ENCODE measurements at regions not wholly inside any gene's neighbourhood (a gene's known extent, or its start where the extent isn't known, plus 50 kb on each side); places are given as distances from the start of the nearest gene placed in this dataset.
A peak's percentile ranks its signal among the peaks of the same experiment; 100 is the strongest.

DNA sequence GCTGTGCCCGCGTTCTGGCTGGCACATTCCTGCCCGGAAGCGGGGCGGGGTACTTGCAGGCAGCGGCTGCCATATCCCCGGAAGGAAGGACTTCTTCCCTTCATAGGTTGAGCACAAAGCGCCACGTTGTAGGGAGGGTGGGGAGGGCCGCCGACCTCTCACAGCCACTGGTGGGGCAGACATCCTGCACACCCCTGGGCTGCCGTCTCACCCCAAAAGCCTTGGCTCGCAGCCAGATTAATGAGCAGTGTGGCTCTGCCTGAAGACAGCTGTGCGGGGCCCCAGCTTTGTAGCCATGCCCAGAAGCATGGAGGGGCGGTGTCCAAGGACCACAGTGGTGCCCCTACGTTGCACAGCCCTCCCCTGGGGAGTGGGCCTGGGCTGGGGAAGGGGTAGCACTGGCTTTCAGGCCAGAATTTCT, 54.3 kb upstream of the DPYSL4 start:
- intact Hi-C loops (cut with DNase I; ENCODE audit: low total_unique reads), result no loop called here
- Histone ChIP-seq H3K27ac (no peak overlapping the region), H3K4me3 (peak overlapping the region in 2 of 3 donors; percentile 26 to 48), H3K9me3 (no peaks in the 10 kb centered on the region), H3K27me3 (no peaks in the 10 kb centered on the region), H3K4me1 (no peaks in the 10 kb centered on the region), H3K36me3 (no peaks in the 10 kb centered on the region)
- no peak for DNase-seq (ENCODE audit: low spot score in 2 of 2)
- TF ChIP-seq POLR2A (IDR thresholded peaks at IDR 0.05) (no peak), POLR2AphosphoS5 (IDR thresholded peaks at IDR 0.05) (no peak)
- TF ChIP-seq, protein P1, sequence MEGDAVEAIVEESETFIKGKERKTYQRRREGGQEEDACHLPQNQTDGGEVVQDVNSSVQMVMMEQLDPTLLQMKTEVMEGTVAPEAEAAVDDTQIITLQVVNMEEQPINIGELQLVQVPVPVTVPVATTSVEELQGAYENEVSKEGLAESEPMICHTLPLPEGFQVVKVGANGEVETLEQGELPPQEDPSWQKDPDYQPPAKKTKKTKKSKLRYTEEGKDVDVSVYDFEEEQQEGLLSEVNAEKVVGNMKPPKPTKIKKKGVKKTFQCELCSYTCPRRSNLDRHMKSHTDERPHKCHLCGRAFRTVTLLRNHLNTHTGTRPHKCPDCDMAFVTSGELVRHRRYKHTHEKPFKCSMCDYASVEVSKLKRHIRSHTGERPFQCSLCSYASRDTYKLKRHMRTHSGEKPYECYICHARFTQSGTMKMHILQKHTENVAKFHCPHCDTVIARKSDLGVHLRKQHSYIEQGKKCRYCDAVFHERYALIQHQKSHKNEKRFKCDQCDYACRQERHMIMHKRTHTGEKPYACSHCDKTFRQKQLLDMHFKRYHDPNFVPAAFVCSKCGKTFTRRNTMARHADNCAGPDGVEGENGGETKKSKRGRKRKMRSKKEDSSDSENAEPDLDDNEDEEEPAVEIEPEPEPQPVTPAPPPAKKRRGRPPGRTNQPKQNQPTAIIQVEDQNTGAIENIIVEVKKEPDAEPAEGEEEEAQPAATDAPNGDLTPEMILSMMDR (IDR thresholded peaks at IDR 0.05), result no peak

DNA sequence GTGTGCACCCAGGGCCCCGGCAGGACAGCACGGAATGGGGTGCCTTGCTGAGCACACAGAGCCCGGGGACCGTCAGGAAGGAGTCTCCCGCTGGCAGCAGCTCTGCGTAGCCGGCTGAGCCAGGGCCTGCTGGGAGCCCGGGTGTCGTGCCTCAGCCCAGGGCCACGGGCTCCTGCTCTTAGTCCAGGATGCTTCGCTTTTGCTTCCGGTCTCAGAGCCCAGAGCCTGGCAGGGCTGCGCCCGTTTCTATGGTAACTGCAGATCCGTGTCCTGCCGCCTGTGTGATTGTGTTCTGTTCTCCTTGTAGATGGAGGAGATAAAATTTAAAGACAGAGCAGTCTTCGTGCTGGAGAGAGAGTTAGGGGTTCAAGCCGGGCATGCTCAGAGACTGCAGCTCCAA, 53.7 kb upstream of the DPYSL4 start:
- H3K4me1 ChIP-seq, result no peaks in the 10 kb centered on the region
- TF ChIP-seq POLR2AphosphoS5 (IDR thresholded peaks at IDR 0.05), result no peak
- TF ChIP-seq, protein P1 (IDR thresholded peaks at IDR 0.05), result no peak
- H3K36me3 ChIP-seq, result no peaks in the 10 kb centered on the region
- no peak overlapping the region for H3K4me3 ChIP-seq
- no peak overlapping the region for H3K27ac ChIP-seq
- no peaks in the 10 kb centered on the region for H3K9me3 ChIP-seq
- no peaks in the 10 kb centered on the region for H3K27me3 ChIP-seq
- intact Hi-C loops (cut with DNase I; ENCODE audit: low total_unique reads), result no loop called here
- no peak for DNase-seq (ENCODE audit: low spot score in 2 of 2)

DNA sequence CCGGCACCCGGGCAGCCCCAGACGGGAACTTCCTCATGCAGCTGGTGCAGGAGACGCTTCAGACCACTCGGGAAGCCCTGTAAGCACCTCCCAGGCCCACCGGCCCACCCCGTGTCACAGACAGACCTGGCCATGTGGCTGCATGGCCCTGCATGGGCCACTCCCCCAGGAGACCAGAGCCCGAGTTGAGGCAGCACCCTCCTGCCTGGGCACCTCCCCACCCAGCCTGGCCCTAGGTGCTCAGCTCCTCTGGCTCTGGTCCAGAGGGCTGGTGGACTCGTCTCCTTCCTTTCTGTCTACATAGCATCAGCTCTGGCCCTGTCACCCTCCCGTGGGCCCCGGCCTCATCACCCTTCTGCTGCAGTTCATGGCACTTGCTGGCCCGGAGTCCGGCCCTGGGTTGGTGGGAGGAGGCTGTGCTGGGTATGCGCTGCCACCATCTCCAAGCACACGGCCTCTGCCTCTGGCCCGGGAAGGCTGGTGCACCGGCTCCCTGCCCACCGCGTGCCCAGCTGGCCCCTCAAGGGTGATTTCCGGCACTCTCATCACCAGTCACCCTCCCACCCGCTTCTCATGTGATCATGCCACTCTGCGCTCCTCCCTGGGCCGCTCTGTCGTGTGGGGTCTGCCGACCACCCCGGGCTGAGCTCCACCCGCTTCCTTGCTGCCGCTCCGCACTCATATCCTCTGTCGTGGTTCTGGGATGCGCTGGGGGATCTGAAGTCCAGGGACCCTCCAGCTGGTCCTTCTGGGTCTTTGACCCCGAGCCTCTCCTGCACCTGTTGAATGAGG, 53.1 kb upstream of the DPYSL4 start:
- TF ChIP-seq POLR2AphosphoS5 (IDR thresholded peaks at IDR 0.05) (no peak), POLR2A (IDR thresholded peaks at IDR 0.05) (no peak)
- TF ChIP-seq, protein P1 (IDR thresholded peaks at IDR 0.05), result no peak
- Histone ChIP-seq H3K4me1 (no peaks in the 10 kb centered on the region), H3K27ac (no peak overlapping the region), H3K9me3 (no peaks in the 10 kb centered on the region), H3K4me3 (no peak overlapping the region), H3K36me3 (no peaks in the 10 kb centered on the region), H3K27me3 (no peaks in the 10 kb centered on the region)
- DNase-seq (ENCODE audit: low spot score in 2 of 2), result no peak
- intact Hi-C loops (cut with DNase I; ENCODE audit: low total_unique reads), result no loop called here

DNA sequence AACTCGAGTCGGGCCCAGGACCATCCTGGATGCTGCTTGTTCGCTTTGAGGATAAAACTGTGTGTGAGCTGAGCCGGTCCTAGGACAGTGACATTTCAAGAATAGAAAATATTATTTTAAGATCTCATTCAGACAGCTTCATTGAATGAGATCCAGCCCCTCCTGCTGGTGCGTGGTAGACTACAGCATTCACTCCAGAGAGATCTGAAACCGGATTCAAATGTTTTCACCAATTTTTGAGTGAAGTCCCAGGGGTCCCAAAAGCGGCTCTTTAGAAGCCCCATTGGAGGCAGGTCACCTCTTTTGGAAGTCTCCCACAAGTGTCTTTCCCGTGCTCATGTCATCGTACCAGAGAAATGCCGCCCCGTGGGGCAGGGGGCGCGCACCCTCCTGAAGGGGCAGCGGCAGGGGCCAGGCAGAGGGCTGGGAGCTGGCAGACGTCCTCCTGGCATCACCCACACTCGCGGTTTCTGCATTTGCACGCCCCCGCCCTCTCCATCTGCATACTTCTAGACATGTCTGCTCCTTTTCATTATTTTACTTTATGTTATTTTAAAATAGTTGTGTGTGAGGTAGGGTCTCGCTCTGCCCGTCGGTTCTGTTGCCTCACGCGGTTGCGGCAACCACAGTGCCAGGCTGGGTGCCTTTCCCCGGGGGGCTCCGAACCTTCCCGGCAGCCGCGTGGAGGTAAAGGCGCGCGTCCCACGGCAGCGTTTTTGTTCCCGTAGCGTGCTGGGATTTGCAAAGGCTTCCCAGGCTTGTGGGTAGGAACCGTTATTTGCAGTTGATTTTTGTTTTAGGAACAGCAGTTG, 52.3 kb upstream of the DPYSL4 start:
- H3K27me3 ChIP-seq, result no peaks in the 10 kb centered on the region
- no peaks in the 10 kb centered on the region for H3K36me3 ChIP-seq
- H3K9me3 ChIP-seq, result no peaks in the 10 kb centered on the region
- no peak for DNase-seq (ENCODE audit: low spot score in 2 of 2)
- H3K4me3 ChIP-seq, result no peak overlapping the region
- H3K27ac ChIP-seq, result no peak overlapping the region
- no peak for TF ChIP-seq POLR2A (IDR thresholded peaks at IDR 0.05)
- TF ChIP-seq POLR2AphosphoS5 (IDR thresholded peaks at IDR 0.05), result no peak
- TF ChIP-seq, protein P1 (IDR thresholded peaks at IDR 0.05), result no peak
- no peaks in the 10 kb centered on the region for H3K4me1 ChIP-seq
- intact Hi-C loops (cut with DNase I; ENCODE audit: low total_unique reads), result no loop called here
